ENCODE measurements at regions not wholly inside any gene's neighbourhood (a gene's known extent, or its start where the extent isn't known, plus 50 kb on each side); places are given as distances from the start of the nearest gene placed in this dataset.

DNA sequence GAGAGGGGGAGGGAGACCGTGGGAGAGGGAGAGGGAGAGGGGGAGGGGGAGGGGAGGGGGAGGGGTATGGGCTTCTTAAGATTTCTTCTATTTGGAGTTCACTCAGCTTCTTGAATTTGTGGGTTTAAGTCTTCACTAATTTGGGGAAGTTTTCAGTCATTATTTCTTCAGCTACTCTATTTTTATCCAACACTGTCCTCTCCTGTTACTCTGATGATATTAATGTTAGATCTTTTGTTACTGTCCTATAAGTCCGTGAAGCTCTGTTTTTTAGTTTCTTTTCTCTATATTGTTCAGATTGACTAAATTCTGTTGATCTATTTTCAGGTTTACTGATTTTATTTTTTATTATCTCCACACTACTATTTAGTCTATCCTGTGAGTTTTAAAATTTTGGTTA lies 351.5 kb upstream of the TPM1 start:
- intact Hi-C loops (cut with micrococcal nuclease; ENCODE audit: unreplicated experiment) = no loop called here
- no peak overlapping the region for H3K4me3 ChIP-seq (ENCODE audit: low read depth, low read length, poor library complexity, severe bottlenecking)
- no peaks in the 10 kb centered on the region for H3K4me1 ChIP-seq (ENCODE audit: insufficient read depth, low read length, poor library complexity, severe bottlenecking)
- TF ChIP-seq, protein P1, sequence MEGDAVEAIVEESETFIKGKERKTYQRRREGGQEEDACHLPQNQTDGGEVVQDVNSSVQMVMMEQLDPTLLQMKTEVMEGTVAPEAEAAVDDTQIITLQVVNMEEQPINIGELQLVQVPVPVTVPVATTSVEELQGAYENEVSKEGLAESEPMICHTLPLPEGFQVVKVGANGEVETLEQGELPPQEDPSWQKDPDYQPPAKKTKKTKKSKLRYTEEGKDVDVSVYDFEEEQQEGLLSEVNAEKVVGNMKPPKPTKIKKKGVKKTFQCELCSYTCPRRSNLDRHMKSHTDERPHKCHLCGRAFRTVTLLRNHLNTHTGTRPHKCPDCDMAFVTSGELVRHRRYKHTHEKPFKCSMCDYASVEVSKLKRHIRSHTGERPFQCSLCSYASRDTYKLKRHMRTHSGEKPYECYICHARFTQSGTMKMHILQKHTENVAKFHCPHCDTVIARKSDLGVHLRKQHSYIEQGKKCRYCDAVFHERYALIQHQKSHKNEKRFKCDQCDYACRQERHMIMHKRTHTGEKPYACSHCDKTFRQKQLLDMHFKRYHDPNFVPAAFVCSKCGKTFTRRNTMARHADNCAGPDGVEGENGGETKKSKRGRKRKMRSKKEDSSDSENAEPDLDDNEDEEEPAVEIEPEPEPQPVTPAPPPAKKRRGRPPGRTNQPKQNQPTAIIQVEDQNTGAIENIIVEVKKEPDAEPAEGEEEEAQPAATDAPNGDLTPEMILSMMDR (conservative IDR thresholded peaks at IDR 0.05; ENCODE audit: low read depth, low read length) = no peak
- TF ChIP-seq EZH2 (IDR thresholded peaks at IDR 0.05; ENCODE audit: borderline replicate concordance, low read depth, low read length, poor library complexity, severe bottlenecking) = no peak
- no peaks in the 10 kb centered on the region for H3K9me3 ChIP-seq (ENCODE audit: low read depth, low read length, poor library complexity, severe bottlenecking)
- no peak overlapping the region for H3K27ac ChIP-seq (ENCODE audit: low read depth, low read length, poor library complexity, severe bottlenecking)
- ChIA-PET POLR2A (ENCODE audit: low non-redundant PET) (no interaction called here), CTCF (no interaction called here)
- DNase-seq (ENCODE audit: low spot score) = no peak
- no peaks in the 10 kb centered on the region for H3K27me3 ChIP-seq (replicated peaks; ENCODE audit: insufficient read depth, low read depth, low read length, poor library complexity)
- BruUV-seq (replicated peaks) = no TSS peak
- no peaks in the 10 kb centered on the region for H3K36me3 ChIP-seq (ENCODE audit: insufficient read depth, low read length, poor library complexity, severe bottlenecking)

DNA sequence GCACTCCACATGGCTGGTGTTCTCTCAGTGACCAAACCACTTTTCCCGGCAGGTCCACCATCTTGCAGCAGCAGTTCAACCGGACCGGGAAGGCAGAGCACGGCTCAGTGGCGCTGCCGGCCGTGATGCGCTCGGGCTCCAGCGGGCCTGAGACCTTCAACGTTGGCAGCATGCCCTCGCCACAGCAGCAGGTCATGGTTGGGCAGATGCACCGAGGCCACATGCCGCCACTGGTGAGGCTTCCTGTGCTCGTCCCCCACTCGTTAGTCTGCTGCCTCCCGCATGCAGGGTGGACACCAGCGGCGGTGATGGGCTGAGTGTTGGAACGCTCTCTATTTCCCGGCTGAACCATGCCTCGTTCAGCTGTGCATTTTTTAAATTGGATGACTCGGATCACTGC lies 344.9 kb upstream of the TPM1 start:
- peaks cover 4% of the 10 kb centered on the region for H3K4me1 ChIP-seq (ENCODE audit: insufficient read depth, low read length, poor library complexity, severe bottlenecking)
- TF ChIP-seq, protein P1 (conservative IDR thresholded peaks at IDR 0.05; ENCODE audit: low read depth, low read length) = no peak
- no peak for TF ChIP-seq EZH2 (IDR thresholded peaks at IDR 0.05; ENCODE audit: borderline replicate concordance, low read depth, low read length, poor library complexity, severe bottlenecking)
- intact Hi-C loops (cut with micrococcal nuclease; ENCODE audit: unreplicated experiment) = no loop called here
- H3K27ac ChIP-seq (ENCODE audit: low read depth, low read length, poor library complexity, severe bottlenecking) = no peak overlapping the region
- no peaks in the 10 kb centered on the region for H3K27me3 ChIP-seq (replicated peaks; ENCODE audit: insufficient read depth, low read depth, low read length, poor library complexity)
- POLR2A ChIA-PET (ENCODE audit: low non-redundant PET) = no interaction called here
- BruUV-seq (replicated peaks) = no TSS peak
- H3K36me3 ChIP-seq (ENCODE audit: insufficient read depth, low read length, poor library complexity, severe bottlenecking) = no peaks in the 10 kb centered on the region
- CTCF ChIA-PET = no interaction called here
- no peak overlapping the region for H3K4me3 ChIP-seq (ENCODE audit: low read depth, low read length, poor library complexity, severe bottlenecking)
- DNase-seq (ENCODE audit: low spot score) = no peak
- H3K9me3 ChIP-seq (ENCODE audit: low read depth, low read length, poor library complexity, severe bottlenecking) = no peaks in the 10 kb centered on the region

DNA sequence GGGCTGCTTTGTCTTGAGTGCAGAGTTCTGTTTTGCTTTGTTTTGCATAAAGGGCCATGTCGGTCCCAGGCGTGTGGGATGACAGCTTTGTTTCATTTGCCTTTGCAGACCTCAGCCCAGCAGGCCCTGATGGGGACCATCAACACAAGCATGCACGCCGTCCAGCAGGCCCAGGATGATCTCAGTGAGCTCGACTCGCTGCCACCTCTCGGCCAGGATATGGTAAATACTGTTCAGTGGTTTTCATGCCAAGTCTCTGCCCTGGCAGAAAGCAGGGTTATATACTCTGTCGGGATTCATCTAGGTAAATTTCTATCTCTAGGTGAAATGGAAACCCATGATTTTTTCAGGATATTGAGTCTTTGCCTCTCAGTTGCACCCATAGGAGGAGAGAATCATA lies 343.9 kb upstream of the TPM1 start:
- TF ChIP-seq, protein P1 (conservative IDR thresholded peaks at IDR 0.05; ENCODE audit: low read depth, low read length) = no peak
- no peak for TF ChIP-seq EZH2 (IDR thresholded peaks at IDR 0.05; ENCODE audit: borderline replicate concordance, low read depth, low read length, poor library complexity, severe bottlenecking)
- ChIA-PET POLR2A (ENCODE audit: low non-redundant PET) (no interaction called here), CTCF (no interaction called here)
- no TSS peak for BruUV-seq (replicated peaks)
- peaks cover 4% of the 10 kb centered on the region for H3K4me1 ChIP-seq (ENCODE audit: insufficient read depth, low read length, poor library complexity, severe bottlenecking)
- no peaks in the 10 kb centered on the region for H3K27me3 ChIP-seq (replicated peaks; ENCODE audit: insufficient read depth, low read depth, low read length, poor library complexity)
- intact Hi-C loops (cut with micrococcal nuclease; ENCODE audit: unreplicated experiment) = no loop called here
- H3K4me3 ChIP-seq (ENCODE audit: low read depth, low read length, poor library complexity, severe bottlenecking) = no peak overlapping the region
- H3K9me3 ChIP-seq (ENCODE audit: low read depth, low read length, poor library complexity, severe bottlenecking) = no peaks in the 10 kb centered on the region
- H3K27ac ChIP-seq (ENCODE audit: low read depth, low read length, poor library complexity, severe bottlenecking) = no peak overlapping the region
- no peak for DNase-seq (ENCODE audit: low spot score)
- no peaks in the 10 kb centered on the region for H3K36me3 ChIP-seq (ENCODE audit: insufficient read depth, low read length, poor library complexity, severe bottlenecking)

All from A673 (cell line).